NCI-H345 (cell line): ENCODE measurements at regions not wholly inside any gene's neighbourhood (a gene's known extent, or its start where the extent isn't known, plus 50 kb on each side); places are given as distances from the start of the nearest gene placed in this dataset.
"Not testable (repeated sequence)": the region's sequence is repeated elsewhere in the genome, so short reads cannot be mapped to it uniquely, and the experiment has no call there.

Experiments used
- DNase-seq: peaks from one replicate; lab custom pipeline; 2025; lab: John Stamatoyannopoulos, UW

- no peak for DNase-seq
Measured at GRCh38 chr4:79662651-79663050, 254.6 kb upstream of the GK2 start.

- no peak for DNase-seq
Measured at GRCh38 chr4:79661196-79661595, 253.2 kb upstream of the GK2 start.

DNA sequence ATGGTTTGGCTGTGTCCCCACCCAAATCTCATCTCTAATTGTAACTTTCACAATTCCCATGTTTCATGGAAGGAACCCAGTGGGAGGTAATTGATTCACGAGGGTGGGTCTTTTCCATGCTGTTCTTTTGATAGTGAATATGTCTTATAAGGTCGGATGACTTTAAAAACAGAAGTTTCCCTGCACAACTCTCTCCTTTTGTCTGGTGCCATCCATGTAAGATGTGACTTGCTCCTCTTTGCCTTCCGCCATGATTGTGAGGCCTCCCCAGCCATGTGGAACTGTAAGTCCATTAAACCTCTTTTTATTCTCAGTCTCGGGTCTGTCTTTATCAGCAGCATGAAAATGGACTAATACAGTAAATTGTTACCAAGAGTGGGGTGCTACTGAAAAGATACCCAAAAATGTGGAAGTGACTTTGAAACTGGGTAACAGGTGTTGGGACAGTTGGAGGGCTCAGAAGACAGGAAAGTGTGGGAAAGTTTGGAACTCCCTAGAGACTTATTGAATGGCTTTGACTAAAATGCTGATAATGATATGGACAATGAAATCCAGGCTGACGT is 251.4 kb upstream of the GK2 start:
- DNase-seq, result not testable (repeated sequence)

GRCh38 chr4:79657379-79657778 is 249.4 kb upstream of the GK2 start:
- DNase-seq, result no peak

- DNase-seq, result no peak
Measured at GRCh38 chr4:79653871-79654270, 245.8 kb upstream of the GK2 start.

GRCh38 chr4:79652738-79653137 is 244.7 kb upstream of the GK2 start:
- no peak for DNase-seq

DNA sequence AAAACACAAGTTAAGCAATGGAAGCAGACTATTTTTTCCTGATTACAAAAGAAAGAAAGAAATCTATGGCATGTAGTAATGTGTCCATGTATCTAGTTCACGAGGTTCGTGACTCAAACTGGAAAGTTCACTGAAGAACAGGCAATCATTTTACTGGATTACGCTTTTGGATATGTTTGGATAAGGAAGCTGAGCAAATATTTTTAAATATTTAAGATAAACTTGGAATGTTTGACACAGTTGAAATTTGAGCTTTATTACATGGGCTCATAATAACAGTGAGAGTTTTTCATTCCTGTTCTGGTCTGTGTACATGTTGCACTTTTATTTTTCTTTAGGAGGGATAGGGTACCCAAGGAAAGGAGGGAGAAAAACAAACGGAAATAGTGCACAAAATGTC is 244.2 kb upstream of the GK2 start:
- DNase-seq, result no peak

DNA sequence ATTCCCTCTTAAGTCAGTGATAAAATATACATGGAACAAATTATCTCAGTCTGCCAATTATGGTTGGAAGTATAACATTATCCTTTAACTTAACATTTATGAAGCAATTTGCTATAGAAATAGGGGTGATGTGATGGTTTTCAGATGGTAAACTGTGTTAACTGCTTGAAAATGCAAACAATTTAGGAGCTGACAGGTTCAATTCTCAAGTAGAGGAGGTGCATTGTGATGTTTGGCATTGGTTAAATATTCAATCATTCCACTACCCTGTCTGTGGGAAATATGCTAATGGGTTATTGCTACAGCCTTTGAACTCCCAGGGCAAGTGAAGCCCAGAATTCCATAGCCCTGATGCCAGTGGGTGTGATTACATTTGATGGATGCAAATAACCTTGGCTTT is 243.4 kb upstream of the GK2 start:
- no peak for DNase-seq

- DNase-seq, result no peak
Measured at GRCh38 chr4:79650794-79651431, 242.9 kb upstream of the GK2 start.

DNA sequence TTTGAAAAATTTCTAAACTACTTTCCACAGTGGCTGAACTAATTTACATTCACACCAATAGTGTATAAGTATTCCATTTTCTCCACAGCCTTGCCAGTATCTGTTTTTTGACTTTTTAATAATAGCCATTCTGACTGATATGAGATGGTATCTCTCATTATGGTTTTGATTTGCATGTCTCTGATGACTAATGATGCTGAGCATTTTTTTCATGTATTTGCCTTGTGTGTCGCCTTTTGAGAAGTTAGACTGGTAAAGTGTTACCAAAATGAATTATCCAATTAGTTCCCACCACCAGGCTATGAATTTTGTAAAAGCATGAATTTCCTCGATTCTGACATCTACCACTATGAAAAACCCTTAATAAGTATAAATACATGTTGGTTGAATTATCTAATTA is 242.2 kb upstream of the GK2 start:
- no peak for DNase-seq

GRCh38 chr4:79645942-79646341 is 237.9 kb upstream of the GK2 start:
- DNase-seq, result no peak

DNA sequence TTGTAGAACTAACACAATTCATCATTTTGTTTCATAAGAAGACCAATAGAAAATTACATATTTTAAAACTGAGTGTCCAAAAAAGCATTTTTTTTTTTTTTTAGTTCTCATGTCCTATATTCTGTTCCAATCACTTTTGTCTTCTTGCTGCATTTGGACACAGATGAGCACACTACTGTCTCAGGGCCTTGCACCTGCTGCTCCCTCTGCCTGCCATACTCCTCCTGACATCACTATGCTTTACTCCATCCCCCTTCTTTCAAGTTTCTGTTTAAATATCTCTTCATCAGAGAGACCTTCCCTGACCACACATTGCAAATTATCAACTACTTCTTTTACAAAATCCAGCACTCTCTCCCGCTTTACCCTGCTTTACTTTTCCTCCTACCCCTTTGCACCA is 230.7 kb upstream of the GK2 start:
- no peak for DNase-seq

- no peak for DNase-seq
Measured at GRCh38 chr4:79636991-79637390, 229.0 kb upstream of the GK2 start.

GRCh38 chr4:79634111-79634510 is 226.1 kb upstream of the GK2 start:
- no peak for DNase-seq

GRCh38 chr4:79632114-79632513 is 224.1 kb upstream of the GK2 start:
- DNase-seq, result no peak

- DNase-seq, result no peak
Measured at GRCh38 chr4:79626611-79627010, 218.6 kb upstream of the GK2 start.

- no peak for DNase-seq
Measured at GRCh38 chr4:79626101-79626500, 218.1 kb upstream of the GK2 start.

GRCh38 chr4:79625361-79625760 is 217.3 kb upstream of the GK2 start:
- DNase-seq, result no peak

DNA sequence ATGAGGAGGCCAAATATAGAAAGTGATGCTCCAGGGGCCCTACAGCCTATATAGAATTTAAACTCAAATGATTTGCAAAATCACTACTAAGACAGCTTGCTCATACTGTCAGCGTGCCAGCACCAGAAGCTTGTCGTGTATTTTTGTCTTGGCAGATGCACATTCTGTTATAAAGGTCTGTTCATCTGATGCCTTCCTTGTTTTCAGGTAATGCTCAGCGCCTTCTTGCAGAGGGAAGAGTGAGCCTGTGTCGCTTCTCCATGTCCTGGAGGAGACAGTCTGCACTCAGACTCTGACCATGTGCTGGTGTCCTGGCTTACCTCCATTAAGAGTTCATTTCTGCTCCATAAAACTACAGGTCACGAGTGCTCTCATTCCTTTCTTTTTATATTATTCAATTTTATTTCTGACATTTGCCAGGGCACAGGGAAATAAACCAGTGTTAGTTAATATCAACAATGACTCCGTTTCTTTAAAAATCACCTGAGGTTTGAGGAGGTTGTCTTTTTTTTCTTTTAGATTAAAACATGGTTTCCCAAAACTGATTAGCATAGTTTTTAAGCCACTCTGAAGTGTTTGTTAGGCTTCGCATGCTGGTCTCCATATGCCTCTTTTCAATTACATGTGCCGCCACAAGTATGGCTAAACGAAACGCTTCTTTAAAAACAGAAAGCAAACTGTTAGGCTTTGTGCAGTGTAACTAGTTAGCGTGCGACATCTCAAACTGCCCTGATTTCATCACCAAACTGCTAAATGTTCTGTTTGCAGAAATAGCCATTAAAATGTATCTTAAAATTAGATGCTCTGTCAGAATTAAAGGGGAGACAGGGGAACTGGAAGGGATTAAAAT is 215.2 kb upstream of the GK2 start:
- no peak for DNase-seq

- DNase-seq, result no peak
Measured at GRCh38 chr4:79621061-79621460, 213.0 kb upstream of the GK2 start.

GRCh38 chr4:79620617-79621016 is 212.6 kb upstream of the GK2 start:
- no peak for DNase-seq

- no peak for DNase-seq
Measured at GRCh38 chr4:79613269-79613935, 205.4 kb upstream of the GK2 start.

DNA sequence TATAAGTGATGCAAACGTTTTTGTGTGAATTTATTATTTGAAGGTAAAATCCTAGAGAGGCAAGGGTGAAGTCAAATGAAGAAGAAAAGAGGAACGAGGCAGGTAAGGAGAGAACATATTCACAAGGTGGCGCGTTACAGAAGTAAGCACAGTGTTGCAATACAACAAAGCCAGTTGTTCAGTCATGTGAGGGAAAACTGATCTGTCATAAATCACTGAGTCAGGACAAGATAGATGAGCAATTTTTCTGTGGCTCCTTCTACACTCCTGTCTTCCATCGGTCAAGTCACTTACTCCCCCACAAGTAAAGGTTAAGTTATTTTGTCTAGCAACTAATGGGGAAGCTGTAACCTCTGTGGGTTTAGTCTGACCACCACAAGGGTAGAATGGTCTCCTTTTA is 203.0 kb upstream of the GK2 start:
- no peak for DNase-seq
